HG02798 (cell line): ENCODE measurements at regions not wholly inside any gene's neighbourhood (a gene's known extent, or its start where the extent isn't known, plus 50 kb on each side); places are given as distances from the start of the nearest gene placed in this dataset.

ENCODE experiments used
- ATAC-seq: cut with Tn5 transposase; IDR thresholded peaks from one replicate; pipeline ENCODE4 v1.9.1; 2021; ENCODE audit warnings: mild to moderate bottlenecking; ENCODE audit not compliant: unreplicated experiment, poor library complexity

DNA sequence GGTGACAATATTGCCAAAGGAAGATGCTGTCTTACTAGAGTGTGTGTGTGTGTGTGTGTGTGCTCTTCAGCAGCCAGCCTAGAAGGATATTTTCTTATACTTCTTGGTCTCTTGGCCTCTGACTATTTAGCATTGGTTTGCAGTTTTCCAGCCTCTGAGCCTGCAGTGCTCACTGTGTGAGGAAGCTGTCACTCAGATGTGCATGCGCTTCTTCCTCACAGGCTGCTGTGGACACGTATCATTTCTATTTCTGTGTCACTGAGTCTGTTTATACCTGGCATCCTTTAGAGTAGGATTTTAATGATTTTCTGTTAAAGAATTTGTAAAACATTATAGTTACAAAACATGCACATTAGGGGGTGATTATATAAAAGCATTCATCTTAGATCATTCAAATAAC lies 83.3 kb downstream of the ALDH8A1 start:
- ATAC-seq: no peak

DNA sequence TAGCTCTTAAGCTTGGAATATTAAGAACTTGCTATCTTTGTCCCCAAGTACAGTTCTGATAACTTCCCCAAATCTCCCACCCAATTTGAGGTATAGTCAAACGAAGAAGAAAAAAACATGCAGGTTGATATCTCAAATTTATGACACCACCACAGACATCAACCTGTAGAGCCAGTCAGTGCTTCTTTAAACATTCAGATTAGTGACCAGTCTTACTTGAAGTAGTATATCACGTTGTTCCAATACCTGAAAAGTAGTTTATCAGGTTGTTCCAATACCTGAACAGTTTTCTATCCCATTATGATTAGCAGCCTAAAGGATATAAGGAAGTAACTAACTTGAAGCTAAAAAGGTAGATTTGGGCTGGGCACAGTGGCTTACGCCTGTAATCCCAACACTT lies 85.3 kb downstream of the ALDH8A1 start:
- ATAC-seq: no peak

DNA sequence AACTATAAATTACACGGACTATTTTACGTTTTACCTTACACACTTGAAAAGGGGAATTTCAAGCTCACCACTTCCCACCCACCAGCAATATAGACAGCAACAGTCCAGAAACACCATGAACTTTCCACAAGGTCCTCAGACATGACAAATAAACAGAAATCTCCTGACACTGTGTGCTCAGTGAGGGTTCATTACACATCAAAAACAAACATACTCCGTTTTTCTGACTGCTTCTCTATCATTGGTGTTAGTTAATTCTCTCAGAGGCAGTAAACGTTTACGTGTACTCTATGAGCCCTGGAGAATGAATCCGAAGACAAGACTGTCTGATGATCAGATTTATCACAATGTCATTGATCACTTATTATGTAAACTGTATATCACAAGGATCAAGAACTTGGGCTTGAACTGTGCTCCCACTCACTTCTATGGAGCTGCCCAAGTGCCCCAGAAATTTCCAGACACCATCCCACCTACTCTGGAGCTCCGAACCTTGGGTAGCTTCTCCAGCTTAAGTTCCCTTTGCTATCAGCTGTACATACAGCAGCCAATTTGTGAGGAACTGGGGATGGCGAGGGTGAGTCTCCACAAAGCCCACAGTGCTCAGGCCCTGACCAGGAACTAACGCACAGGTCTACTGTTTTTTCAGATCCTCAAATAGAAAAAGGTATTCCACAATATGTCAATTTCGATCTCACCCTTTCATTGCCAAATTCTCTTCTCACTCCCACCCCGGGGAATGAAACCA lies 86.0 kb downstream of the ALDH8A1 start:
- no peak for ATAC-seq

DNA sequence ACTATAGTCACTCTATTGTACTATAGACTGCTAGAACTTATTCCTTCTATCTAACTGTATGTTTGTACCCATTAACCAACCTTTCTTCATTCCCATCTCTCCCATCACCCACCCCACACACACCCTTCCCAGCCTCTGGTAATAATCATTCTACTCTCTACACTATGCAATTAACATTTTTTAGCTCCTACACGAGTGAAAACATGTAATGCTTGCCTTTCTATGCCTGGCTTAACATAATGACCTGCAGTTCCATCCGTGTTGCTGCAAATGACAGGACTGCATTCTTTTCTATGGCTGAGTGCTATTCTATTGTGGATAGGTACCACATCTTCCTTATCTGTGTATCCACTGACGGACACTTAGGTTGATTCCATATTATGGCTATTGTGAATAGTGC lies 95.5 kb downstream of the ALDH8A1 start:
- ATAC-seq: no peak

DNA sequence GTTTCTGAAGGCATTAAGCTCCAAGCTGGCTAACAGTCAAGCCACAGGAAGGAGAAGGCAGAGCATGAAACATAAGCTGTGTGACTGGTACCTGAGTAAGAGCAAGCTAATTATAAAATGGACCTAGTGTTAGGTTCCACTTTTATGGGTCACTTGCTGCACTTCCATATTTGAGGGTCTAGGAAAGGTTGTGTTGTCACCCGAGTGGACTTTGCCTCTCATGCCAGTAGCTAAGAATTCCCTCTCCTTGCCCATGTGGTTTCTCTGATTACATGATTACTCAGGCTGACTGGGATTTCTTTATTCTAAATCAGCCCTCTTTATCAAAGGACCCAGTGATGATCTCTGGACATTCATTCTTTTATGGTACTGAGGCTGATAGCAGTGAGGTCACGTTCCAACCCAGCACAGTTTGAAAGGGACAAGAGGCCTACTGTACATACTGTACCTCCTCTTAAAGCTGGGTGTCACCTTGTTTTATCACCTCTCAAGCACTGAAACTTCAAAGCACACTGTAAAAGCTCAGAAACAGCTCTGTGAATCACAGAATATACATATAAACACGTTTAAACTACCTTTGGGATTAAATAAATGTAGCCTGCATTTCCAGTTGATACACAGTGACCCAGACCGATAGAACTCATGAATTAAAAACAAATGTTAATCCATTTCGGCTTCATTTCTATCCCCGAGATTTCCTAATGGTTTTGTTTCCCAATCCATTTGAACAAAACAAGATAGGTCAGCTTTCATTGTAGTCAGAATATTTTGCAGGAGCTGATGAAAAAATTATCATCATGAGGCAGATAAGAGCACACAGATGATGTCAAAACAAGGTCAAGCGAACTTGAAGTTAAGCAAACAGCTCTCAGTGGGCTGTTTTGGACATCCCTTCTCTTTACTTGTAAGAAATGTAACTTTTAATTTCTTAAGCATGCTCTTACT lies 96.5 kb downstream of the ALDH8A1 start:
- ATAC-seq: no peak

DNA sequence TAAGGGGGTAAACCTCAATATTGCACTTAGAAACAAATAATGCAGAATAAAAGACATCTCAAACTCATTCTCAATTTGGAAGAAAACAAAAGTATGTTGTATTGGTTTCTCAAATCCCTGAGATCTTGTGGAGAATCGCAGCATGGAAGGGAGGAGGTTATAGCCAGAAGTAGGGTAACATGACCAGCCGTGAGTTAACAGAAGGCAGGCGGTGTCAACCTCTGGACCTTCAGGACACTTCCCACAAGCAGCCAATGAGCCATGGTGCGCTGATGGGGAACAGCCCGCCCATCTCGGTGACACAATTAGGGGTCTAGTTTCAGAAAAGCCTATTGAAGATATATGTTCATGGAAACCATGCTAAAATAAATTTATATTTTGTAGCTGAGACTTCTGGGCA lies 98.4 kb downstream of the ALDH8A1 start:
- no peak for ATAC-seq

DNA sequence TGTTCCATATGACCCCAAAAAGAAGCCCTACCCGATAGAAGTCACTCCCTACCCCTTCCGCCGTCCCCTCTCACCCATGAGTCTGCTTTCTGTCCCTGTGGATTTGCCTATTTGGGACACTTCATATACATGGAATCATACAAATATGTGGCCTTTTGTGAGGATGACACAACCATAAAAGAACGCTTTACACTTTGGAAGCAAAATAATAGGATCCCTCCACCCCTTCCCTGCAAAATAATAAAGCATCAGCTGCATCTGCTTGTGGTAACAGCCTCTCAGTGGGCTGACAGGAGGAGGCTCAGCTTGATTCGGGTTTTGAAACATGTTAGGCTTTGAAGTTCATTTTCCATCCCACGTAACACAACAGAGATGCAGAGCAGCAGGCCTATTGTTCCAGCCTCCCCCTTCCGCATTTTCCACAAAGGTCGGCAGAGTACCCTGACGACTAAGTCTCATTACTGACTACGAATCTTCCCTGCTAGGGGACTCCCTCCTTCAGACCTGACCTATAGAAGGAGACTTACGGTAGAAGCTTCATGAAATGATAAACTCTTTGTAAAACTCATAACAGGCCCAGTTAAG lies 99.1 kb downstream of the ALDH8A1 start:
- ATAC-seq: no peak

DNA sequence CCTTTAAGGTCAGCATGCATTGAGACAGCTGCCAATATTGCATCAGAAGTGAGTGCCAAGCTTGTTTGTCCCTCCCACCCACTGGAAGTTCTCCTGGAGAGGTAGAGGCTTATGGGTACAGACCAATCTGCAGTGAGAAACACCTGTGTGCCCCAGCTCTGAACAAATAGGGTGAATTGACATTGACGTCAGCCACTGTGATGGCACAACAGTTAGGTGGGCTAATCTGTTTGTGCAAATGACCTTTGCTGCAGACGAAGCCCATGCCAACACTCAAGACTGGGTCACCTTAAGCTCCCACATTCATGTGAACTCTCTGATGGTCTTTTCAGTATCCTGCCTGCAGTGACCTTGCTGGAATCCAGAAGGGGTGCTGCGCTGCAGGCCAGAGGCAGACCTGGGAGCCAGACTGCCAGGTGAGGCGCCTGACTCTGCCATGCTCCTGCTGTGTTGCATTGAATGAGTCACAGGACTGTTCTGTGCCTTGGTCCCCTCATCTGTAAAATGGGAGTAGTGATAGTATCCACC lies 99.9 kb downstream of the ALDH8A1 start:
- no peak for ATAC-seq

DNA sequence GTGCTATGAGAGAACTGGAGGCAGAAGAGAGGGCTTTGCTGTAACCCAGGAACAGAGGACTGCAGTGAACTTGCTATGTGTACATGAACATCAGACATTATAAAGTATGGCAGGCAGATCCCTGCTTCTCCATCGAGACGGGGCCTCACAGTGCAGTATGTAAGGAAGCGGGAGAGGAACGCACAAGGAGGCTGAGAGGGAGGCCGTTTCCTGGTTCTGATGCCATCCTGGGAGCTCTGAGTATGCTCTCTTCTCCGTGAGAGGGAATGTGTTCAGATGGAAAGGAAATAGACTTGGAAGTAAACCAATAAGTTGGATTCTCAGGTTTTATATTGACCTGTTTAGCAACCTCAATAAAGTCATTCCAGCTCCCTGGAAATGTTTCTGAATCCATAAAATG lies 101.8 kb downstream of the ALDH8A1 start:
- no peak for ATAC-seq

DNA sequence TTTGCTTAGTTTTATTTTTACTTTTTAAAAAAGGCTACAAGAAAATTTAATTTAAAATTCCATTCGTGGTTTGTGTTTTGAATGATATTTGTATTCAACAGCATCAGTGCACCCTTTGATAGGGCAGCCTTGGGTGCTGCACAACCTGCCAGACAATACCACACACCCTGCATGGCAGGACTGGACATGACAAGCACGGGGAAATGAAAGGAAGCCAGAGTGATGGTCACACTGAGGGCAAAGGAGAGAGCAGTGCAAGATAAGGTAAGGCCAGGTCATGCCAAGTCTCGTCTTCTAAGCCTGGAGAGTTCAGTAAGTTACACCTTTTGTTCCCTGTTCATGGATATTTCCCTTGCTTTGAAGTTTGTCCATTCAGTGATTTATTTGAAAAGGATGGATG lies 103.0 kb downstream of the ALDH8A1 start:
- no peak for ATAC-seq

DNA sequence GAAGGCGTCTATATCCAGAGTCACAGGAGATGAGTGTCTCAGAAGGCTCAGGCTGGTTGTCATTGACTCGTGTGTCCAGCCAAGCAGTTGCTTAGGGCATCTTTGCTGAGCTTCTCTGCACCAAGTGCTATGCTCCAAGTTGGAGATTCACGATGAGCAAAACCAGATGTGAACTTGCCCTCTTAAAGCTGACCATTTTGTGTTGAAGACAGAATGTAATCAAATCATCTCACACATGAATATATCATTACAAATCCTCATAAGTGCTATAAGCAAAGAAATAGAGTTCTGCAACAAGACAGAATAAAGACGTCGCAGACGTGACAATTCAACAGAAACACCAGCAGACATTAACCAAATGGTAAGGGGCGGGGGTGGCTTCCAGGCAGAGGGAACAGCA lies 103.9 kb downstream of the ALDH8A1 start:
- ATAC-seq: no peak

DNA sequence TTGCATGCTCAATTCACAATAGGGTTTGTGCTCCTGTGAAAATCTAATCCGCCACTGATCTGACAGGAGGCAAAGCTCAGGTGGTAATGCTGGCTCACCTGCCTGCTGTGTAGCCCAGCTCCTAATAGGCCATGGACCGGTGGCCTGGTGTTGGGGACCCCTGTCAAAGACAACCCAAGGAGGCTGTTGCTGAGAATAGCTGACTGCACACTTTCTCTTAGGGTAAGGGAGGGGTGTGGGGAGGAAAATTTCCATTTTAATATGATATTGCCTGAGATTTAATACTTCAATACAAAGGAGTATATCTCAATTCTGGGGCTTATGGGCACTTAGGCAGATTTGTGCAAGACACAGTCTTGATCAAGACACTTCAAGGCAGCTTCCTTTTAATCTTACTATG lies 105.8 kb downstream of the ALDH8A1 start:
- no peak for ATAC-seq

DNA sequence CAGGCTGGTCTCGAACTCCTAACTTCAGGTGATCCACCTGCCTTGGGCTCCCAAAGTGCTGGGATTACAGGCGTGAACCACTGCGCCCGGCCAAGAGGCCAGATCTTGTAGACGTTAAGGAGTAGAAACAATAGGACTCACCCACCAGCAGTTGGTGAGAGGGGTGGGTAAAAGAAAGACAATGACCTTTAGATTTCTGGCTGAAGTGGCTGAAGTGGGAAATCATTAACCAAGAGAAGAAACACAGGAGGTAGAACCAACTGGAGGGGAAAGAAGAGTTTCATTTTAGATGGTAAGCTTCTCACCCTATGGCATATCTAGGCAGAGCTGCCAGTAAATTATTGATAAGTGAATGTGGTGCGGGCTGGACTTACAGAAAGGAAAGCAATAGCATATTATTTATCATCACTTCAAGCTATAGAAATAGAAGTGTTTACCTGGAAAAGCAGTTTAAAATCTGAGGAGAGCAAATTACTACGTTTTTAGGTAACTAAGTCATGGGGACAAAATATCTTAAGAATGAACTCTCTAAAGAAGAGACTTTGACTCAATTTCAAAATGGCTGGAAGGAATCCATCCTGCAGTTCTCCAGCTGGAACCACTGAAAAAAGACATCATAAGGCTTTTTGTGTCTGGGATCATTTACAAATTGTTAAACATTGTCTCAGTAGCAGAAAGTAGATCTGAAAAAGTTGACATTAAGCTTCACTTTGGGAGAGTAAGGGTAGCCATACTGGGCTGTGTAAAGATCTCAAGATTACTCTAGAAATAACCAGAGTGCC lies 109.6 kb downstream of the ALDH8A1 start:
- peak; percentile 40 for ATAC-seq

DNA sequence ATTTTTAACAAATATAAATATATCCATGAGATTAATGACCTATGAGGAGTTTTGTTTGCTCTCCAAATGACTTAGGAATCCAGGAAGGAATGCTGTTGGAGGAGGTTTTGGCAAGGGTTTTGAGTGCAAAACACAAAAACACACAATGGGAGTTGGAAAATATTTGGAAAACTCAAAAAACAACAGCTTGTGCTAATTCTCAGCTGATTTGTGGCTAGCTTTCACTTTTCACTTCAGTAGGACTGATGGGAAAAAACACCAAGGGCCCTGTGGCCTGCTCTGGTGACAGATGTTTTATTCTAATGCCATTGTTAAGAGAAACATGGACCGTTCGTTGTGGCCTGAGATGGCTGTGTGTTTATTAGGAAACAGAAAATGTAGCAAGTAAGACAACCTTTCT lies 113.9 kb downstream of the ALDH8A1 start:
- no peak for ATAC-seq

DNA sequence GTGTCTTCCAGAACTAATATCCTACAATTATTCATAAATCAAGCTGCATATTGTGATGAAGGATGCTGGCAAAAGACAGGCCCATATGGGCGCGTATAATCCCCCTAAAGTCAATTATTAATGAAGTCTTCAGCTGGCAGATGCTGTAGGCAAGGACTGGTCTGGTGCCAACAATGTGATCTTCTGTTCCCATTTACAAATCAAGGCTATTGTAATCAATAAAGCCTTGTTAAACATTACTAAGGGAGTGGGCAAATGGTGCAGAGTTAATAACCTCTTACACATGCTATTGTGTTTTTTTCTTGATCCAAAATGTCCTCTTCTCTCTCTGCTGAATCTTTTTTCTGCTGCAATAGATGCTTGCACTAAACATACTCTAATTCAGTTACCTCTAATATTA lies 119.0 kb downstream of the ALDH8A1 start:
- ATAC-seq: no peak

DNA sequence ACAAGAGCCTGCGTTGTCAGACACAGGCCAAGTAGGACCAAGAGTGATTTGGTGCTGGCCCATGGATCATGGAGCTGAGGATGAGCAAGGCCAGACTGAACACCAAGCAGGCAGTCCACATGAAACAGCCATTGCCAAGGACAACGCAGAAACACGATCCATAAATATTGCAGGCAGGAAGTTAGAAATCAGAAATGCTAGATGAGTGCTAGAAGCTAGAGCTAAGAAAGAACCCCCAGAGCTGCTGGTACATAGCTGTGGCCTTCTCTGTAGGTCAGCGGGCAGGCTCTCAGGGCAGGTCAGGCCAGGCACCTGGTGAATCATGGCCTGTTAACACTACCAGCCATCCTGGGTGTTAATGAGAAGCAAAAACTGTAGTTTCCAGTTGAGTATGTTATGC lies 119.7 kb downstream of the ALDH8A1 start:
- no peak for ATAC-seq

DNA sequence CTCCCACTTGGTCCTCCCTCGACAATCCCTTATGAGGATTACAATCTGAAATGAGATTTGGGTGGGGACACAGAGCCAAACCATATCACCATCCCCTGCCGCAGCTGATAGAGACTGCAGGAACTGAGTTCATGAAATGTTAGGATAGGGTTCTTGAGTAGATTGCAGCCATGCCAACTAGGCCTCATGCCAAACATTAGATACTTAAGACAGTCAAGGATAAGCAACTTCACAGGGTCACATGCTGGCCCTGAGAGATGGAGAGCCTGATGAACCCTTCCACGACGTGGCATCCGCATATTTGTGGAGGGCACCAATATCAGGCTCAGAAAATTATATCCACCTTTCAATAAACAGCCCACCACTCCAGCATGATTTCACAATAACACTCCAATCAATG lies 121.3 kb downstream of the ALDH8A1 start:
- ATAC-seq: no peak

DNA sequence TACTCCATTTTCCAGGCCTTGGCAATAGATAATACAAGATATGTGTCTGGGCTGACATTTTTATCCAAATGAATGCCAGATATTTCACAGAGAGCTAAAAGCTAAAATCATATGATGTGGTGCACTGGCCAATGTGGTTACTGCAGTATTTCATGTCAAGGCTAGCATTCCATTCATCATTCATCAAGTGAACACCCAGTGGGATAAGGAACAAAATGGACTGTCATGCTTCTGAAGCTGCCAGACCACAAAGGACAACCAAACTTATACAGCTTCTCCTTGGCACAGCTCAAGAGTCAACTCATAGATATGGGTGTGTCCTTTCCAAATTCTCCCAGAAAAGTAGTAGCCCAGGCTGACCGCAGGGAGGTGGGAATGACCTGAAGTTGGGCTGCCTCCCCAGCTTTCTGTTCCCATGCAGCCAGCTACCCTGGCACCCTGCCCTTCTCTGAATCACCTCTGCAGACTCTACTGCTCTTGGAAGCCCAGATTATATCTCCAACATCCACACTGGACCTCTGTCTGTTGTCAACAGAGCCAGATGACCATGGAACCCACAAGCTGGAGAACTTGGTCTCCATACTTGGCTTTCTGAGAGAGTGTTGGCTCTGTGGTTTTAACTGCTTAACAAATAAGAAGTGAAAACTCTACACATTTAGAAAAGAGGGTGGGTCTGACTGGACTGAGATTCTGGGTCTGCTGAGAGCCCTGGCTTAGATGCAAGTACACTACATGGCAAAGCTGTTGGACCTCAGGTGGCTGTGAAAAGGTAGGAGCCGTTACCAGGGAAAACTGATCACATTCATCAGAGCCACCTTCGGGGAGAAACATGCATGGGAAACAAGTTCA lies 122.8 kb downstream of the ALDH8A1 start:
- ATAC-seq: peak; percentile 49

DNA sequence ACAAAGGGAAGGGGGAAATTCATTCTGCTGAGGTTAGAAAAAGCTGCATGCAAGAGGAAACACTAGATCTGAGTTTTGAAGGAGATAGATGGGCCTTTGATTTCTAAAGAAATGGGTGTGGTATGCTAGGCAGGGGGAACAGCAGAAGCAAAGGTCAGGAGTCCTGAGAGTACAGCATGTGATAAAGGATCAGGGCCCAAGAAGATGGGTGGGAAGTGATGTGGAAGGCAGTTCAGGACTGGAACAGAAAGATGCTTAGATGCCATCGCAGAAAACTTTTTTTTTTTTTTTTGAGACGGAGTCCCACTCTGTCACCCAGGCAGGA lies 126.2 kb downstream of the ALDH8A1 start:
- no peak for ATAC-seq
